NOMO-1 treated with DMSO at 0.1 percent for 48 hours (cell line): ENCODE measurements at regions not wholly inside any gene's neighbourhood (a gene's known extent, or its start where the extent isn't known, plus 50 kb on each side); places are given as distances from the start of the nearest gene placed in this dataset.
"Not testable (repeated sequence)": the region's sequence is repeated elsewhere in the genome, so short reads cannot be mapped to it uniquely, and the experiment has no call there.

Source experiments
- DNase-seq: peaks from one replicate; lab custom pipeline; 2025; ENCODE audit not compliant: unreplicated experiment; lab: John Stamatoyannopoulos, UW

DNA sequence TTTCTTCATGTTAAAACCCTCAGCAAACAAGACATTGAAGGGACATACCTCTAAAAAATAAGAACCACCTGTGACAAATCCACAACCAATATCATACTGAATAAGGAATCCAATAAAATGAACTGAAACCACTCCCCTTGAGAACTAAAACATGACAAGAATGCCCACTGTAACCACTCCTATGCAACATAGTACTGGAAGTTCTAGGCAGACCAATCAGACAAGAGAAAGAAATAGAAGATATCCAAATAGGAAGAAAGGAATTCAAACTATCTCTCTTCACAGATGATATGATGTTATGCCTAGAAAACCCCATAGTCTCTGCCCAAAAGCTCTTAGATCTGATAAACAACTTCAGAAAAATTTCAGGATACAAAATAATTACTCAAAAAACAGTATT, 887.7 kb upstream of the CDH18 start:
- DNase-seq: not testable (repeated sequence)

DNA sequence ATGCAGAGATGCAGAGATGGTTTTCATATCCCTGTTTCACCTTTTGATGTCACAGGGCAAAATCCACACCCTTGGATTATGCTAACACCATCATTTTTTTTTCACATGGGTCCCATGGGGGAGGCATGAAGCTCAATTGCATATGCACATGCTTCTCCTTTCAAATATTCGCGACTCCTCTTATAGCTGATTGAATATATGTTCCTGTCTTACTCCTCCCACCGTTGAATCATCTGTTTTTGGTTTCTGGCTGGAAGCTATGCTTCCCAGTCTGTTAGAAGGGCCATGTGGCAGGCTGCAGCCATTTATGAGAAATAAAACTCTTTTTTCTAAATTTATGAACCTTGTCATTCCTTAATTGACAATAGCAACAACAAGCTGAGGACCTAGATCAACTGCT, 877.9 kb upstream of the CDH18 start:
- not testable (repeated sequence) for DNase-seq

DNA sequence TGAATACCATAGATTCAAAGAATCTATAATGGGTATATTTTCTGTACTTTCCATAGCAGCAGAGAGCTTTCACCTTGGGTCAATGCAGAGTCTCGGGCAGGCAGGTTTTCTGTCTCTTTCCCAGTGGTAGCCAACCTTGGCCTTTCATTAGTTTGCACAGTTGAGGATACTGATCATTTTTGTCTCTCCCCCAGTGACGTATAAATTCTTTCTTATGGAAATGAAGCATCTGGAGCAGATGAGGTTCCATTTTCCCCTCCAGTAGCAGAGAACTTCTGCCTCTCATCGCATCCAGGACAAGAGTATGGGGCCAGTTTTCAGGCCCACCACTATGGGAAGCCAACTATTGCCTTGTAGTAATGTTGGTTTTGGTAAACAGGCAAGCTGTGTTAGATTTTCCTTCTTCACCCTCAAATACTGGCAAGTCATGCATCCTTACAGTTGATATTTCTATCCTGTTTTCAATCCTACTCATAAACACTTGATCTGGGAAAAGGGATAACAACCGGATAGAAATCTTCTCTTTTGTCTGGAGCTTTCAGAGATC, 845.2 kb upstream of the CDH18 start:
- no peak for DNase-seq

DNA sequence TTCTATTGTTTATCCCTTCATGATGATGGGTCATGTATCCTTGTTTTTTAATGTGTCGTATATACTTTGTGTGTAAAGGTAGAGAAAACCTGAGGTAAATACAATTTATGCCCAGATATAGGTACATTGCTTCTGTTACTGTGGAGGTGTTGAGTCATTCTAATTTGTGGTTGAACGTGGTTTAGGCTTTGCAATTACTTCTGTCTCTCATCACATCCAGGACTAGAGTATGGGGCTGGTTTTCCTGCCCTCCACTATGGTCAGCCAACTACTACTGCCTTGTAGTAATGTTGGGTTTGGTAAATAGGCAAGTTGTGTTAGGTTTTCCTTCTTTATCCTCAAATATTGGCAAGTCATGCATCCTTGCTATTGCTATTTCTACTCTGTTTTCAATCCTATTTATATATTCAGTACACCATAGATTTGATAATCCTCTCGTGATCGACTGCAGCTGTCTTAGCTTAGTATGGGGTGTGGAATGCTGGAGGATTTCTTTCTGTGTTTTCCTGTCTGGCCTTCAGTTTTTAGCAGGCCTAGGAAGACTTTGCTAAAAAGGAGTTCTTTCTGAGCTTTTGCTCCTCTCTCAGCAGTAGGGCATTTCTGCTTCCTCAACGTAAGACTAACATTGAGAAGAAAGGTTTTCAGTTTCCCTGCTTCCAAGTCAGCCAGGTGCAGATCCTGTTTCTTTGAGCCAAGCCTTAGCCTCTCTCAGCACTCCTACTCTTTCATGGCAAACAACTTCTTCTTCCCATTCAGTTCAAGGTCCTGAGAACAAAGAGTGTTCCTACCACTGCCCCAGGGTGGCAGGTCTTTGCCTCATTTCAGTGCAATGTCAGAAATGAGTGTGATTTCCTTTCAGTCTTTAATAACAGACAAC, 844.4 kb upstream of the CDH18 start:
- DNase-seq: no peak

DNA sequence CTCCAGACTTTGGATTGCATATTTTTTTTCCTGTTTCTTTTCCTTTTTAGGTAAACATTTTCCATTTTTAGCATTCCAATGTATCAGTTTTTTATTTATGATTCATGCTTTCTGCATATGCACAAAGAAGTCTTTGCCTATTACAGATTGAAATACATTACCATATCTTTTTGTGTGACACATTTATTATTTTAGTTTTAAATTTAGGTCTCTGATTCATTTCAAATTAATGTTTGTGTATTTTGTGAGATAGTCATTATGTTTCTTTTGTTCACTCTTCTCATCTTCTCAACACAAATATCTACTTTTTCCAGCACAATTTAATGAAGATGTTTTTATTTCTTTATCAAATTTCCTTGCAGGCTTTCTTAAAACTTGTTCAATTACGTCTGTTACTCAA, 838.0 kb upstream of the CDH18 start:
- DNase-seq: not testable (repeated sequence)

DNA sequence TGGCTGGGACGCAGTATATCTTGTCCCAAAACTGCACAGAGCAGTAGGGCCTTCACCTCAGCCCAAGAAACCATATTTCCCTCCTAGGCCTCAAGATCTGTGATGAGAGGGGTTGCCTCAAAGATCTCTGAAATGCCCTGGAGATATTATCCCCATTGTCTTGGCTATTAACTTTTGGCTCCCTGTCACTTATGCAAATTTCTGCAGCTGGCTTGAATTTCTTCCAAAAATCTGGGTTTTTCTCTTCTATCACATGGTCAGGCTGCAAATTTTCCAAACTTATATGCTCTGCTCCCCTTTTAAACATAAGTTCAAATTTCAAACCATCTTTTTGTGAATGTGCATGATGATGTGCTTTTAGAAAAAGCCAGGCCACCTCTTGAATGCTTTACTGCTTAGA, 809.2 kb upstream of the CDH18 start:
- DNase-seq: not testable (repeated sequence)

DNA sequence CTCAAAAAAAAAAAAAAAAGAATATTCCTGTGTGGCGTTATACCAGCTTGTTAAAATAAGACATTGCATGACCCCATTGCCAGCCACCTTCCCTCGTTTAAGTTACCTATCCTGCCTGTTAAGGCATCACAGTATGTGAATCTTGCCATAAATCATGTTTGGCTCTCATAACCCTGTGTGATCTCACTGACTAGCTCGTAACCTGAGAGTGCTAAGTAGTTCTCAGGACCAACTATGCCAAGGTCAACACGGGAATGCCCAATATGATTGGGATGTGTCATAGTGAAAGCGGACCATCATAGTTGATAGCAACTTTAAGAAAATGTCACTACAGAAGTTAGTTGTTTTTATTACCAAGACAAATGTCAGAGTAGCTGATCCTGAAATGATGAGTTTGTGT, 796.8 kb upstream of the CDH18 start:
- not testable (repeated sequence) for DNase-seq

DNA sequence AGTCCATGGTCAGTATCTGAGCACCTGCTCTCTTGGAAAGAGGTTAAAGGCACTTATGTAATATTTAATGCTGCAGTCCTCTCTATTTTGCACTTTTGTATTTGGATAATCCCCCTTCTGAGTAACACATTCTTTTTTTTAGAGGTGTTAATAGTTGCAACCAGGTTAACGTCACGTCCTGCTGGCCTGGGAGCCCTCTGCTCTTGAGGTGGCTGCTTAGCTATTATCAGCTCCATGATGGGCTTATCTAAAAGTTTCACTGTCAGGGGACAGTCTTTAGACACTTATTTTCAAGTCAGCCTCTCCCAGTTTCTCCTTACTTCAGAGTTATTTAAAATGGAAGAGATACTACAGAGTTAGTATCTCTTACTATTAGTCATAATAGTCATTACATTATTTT, 795.5 kb upstream of the CDH18 start:
- DNase-seq: not testable (repeated sequence)

DNA sequence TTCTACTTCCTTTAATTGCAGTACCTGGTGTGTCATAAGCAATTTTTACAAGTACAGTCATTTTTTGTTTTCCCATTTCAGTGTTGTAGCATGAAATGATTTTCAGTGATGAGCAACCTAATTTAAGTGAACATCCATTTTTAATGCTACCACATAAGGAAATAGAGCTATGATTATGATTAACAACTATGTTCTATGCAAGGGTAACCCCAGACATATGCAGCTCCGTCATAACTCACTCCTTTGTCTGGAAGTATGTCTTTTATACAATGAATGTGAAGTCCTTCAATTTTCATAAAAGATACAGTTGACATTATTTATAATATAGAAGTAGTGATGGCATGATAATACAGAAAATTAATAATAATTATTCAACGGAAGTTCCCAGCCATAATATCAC, 783.3 kb upstream of the CDH18 start:
- DNase-seq: not testable (repeated sequence)

DNA sequence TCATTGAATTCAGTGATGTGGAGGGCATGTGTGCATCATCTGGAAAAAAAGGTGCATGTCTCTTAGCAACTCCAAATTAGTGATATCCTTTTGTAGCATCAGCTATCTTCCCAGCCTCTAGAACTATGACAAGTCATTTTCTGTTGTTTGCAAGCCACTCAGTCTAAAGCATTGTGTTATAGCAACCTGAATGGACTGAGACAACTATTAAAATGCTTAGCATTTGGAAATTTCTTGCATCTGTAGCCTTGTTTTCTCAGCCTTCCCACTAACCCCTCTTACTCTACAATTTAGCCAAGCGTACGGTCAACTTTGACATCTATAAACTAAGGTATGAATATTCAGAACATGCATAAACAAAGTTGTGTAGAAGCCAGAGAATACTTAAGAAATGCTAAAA, 777.1 kb upstream of the CDH18 start:
- not testable (repeated sequence) for DNase-seq

DNA sequence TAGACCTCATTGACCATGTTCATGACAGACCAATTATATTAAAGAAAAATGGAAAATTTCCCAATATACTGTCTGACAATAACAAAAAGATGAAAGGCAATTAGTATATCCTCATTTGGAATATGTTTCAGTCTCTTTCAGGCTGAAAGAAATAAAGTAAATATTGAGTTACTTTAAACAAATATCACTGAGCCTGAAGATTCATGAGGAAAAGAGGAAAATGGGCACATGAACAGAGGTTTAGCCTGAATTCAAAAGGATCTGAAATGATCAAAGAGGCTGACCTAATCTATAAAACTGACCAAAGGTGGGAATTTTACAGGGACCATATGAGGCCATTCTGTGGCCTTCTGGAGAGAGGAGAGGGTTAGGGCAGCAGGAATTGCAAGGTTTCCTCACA, 771.5 kb upstream of the CDH18 start:
- DNase-seq: not testable (repeated sequence)

DNA sequence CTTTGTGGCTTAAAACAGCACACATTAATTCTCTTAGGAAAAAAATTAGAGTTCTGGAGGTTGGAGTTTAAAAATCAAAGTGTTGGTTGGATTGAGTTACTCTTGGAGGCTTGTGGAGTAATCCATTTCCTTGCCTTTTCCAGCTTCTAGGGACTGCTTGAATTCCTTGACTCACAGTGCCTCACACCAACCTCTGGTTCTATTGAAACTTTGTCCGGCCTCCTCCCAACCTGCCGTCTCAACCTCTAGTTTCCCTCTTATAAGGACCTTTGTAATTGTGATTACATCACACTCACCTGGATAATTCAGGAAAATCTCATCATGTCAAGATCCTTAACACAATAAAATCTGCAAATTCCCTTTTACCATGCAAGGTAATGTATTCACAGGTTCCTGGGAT, 764.2 kb upstream of the CDH18 start:
- DNase-seq: not testable (repeated sequence)

DNA sequence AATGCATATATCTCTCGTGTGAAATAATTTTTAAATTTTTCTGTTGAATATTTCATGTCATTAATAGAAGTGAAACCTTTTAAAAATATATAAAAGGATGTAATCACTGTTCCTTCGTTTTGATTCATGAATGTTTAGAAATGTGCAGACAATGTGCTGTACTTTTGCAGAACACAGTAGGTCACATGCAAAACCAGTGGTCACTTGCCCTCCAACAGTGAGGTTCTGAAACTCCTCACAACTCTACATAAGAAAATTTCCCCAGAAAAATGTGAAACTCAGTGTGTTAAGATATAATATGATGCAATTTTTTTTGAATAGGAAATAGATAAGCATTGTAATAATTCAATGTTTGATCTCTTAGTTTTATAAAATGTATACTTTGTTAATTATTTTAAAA, 747.7 kb upstream of the CDH18 start:
- DNase-seq: not testable (repeated sequence)

DNA sequence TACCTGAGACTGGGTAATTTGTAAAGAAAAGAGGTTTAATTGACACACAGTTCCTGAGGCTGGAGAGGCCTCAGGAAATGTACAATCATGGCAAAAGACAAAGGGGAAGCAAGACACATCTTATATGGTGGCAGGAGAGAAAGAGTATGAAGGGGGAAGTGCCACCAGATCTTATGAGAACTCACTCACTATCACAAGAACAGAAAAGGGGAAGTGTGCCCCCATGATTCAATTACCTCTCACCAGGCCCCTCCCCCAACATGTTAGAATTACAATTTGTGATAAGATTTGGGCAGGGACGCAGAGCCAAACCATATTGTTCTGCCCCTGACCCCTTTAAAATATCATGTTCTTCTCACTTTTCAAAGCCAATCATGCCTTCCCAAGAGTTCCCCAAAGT, 744.2 kb upstream of the CDH18 start:
- peak; percentile 12 for DNase-seq

DNA sequence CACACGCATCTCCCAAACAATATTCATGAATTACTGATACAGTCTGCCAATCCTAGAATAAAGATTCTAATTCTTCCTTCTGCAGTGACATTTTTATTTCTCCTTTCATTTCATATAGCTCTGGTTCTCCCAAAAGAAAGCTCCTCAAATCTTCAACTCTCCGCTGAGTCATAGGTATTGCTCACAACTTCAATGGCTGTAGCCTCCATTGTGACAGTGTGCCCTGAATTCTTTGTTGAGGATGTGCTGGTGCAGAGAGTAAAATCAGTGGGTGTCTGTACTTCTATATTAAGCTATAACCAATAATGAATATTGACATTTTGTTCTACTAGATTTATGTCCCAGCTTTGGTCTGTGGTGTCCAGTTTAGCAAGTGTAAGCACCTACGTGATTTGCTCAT, 733.3 kb upstream of the CDH18 start:
- not testable (repeated sequence) for DNase-seq

DNA sequence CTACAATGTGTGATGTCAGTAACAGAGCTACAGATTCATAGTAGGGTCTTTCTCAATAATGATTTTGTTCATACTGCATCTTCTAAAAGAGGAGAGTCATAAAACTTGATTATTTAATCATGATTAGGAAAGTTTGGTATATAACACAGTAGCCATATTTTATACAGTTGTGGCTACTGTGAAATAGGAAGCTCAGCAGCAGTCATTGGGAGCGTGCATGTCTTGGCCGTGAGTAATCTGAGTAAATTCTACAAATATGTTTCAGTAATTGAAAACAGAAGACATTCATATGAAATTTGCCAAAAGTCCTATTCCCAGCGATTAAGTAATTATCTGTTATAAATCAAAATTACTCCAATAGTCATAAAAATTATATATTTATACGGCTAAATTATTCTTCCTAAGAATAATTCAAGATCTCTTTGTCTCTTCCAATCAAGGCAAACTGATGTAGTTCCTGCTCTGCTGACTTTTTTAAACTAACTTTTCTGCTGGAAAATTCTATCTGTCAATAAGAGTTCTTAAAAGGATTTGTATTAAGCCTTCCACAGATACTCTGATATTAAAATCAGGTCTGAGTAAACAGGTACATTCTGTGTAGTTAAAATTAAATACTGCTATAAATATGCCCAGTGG, 723.6 kb upstream of the CDH18 start:
- not testable (repeated sequence) for DNase-seq

DNA sequence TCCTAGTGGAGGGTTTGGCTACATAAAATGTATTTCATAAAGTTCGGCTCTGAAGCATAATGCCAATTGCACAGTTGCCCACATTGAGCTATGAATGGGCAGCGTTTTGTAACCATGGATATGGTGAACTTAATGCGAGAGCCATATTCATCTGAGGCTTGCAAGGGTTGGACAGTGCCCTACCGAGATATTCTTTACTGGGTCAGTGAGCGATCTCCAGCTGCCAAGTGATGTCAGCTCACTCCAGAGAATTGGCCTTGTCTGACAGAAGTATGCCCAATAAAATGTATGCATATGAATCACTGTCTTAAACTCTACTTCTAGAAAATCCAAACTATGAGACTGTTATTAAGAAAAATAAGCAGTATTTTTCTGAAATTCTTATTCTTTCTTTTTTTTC, 719.6 kb upstream of the CDH18 start:
- DNase-seq: not testable (repeated sequence)

DNA sequence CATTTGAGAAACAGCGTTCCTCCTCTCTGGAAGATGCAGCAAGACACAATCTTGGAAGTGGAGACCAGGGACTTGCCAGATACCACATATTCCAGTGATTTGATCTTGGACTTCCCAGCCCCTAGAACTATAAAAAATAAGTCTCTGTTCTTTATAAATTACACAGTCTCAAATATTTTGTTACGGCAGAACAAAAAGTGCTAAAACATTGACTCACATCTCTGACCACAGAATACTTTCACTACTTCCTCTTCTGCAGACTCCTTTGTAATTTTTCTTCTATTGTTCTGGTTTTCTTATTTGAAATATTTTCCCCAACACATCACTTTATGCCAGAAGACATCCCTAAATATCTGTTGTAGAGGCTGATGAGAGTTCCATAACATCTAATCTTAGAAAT, 706.1 kb upstream of the CDH18 start:
- DNase-seq: peak; percentile 57

DNA sequence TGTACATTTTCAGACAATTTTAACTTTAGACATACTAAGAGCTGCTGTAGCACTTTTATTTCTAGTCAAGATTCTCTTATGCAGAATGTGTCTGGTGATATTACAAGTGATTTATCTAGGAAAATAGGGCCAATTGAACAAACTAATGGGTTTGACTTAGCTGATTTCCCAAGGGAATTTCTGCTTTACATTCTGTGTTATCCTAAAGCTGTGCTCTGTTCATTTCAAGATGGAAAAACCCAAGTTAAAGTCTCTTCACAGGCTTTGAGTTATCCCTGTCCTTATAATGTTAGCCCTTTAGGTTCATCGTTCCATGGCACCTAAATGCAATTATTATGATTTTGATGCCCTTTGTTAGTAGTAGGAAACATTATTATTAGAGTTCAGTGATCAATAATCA, 704.9 kb upstream of the CDH18 start:
- DNase-seq: no peak

DNA sequence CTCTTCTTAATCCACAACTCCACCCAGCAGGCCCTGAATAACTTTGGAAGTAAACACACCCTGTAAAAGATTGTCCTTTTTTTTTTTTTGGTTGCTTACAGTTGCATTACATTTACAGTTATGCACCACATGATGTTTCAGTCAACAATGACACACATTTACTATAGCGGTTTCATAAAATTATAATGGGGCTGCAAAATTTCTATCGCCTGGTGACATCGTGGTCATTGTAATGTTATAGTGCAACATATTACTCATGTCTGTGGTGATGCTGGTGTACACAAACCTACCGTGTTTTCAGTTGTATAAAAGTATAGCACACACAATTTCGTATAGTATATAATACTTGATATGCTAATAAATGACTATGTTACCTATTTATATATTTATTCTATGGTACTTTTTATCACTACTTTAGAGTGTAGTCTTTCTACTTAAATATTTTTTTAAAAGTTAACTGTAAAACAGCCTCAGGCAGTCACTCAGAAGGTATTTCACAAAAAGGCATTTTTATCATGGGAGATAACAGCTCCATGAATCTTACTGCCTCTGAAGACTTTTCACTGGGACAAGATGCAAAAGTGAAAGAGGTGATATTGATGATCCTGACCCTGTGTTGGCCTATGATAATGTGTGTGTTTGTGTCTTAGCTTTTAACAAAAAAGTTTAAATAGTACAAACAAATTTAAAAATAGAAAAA, 695.4 kb upstream of the CDH18 start:
- DNase-seq: no peak

DNA sequence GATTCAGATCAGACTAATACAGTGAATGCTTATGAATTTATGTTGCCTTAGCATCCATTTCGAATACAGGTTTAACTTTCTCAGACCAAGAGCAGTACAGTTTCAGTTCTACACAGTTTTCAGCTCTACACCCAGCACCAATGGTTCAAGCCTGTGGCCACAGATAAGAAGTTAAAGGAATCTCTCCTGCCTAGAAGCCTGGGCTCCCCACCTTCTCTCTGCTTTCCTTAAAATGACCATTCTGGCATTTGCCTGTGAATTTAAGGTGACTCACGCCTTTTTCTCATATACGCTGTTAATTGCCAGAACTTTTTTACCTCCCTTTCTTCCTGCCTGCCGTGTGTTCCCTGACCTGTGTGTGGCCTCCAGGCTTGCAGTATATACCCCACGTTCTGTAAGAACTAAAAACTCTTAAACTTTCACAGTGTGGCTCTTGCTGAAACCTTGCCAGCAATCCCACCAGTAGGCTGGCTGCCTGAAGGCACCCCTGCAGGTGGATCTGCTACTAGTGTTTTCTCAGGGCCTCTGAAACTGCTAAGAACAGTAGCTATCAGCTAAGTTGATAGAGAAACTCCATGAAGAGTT, 692.8 kb upstream of the CDH18 start:
- no peak for DNase-seq
